A673 (cell line): ENCODE measurements at regions not wholly inside any gene's neighbourhood (a gene's known extent, or its start where the extent isn't known, plus 50 kb on each side); places are given as distances from the start of the nearest gene placed in this dataset.

ENCODE experiments used
- BruUV-seq: library from RNA; stranded (reverse); fragments of 400-500 nt; replicated peaks from 2 replicates; lab custom pipeline; 2021; lab: Mats Ljungman, UMichigan
- CTCF ChIA-PET: fragments of 300-600 bp; sonication (Branson Sonifier 250); formaldehyde crosslinking; loops from one replicate; lab custom pipeline; 2022; ENCODE audit warnings: antibody characterized with exemption; lab: Charles Lee
- POLR2A ChIA-PET: fragments of 300-600 bp; sonication (Branson Sonifier 250); formaldehyde crosslinking; loops from one replicate; lab custom pipeline; 2022; ENCODE audit warnings: antibody characterized with exemption; ENCODE audit not compliant: low non-redundant PET; lab: Charles Lee
- DNase-seq: peaks from one replicate; pipeline ENCODE4 v3.0.0-alpha.2; 2015; ENCODE audit warnings: low spot score
- H3K27ac ChIP-seq: fragments of 200-600 bp; sonication (generic); 2 replicates; pipeline ENCODE4 v1.5.1; 2016; ENCODE audit warnings: mixed run types, low read depth, mild to moderate bottlenecking, mixed read lengths, antibody characterized with exemption, low read length; ENCODE audit not compliant: poor library complexity, severe bottlenecking
- H3K27me3 ChIP-seq: fragments of 200-600 bp; sonication (generic); replicated peaks from 2 replicates; pipeline ENCODE4 v1.6.1; 2017; ENCODE audit warnings: mixed run types, low read depth, mild to moderate bottlenecking, mixed read lengths, antibody characterized with exemption, low read length; ENCODE audit not compliant: insufficient read depth, poor library complexity
- H3K36me3 ChIP-seq: fragments of 200-600 bp; sonication (generic); 2 replicates; pipeline ENCODE4 v1.6.1; 2016; ENCODE audit warnings: mixed run types, mild to moderate bottlenecking, mixed read lengths, antibody characterized with exemption, low read length; ENCODE audit not compliant: insufficient read depth, poor library complexity, severe bottlenecking
- H3K4me1 ChIP-seq: fragments of 200-600 bp; sonication (generic); 2 replicates; pipeline ENCODE4 v1.6.1; 2017; ENCODE audit warnings: mixed run types, mild to moderate bottlenecking, mixed read lengths, antibody characterized with exemption, low read length; ENCODE audit not compliant: insufficient read depth, poor library complexity, severe bottlenecking
- H3K4me3 ChIP-seq: fragments of 200-600 bp; sonication (generic); 2 replicates; pipeline ENCODE4 v1.5.1; 2016; ENCODE audit warnings: low read depth, mixed run types, mild to moderate bottlenecking, mixed read lengths, low read length; ENCODE audit not compliant: poor library complexity, severe bottlenecking
- H3K9me3 ChIP-seq: fragments of 200-600 bp; sonication (generic); 2 replicates; pipeline ENCODE4 v1.6.1; 2016; ENCODE audit warnings: mixed run types, low read depth, mild to moderate bottlenecking, mixed read lengths, antibody characterized with exemption, low read length; ENCODE audit not compliant: poor library complexity, severe bottlenecking
- CTCF ChIP-seq: fragments of 300-800, 200-600 bp; sonication (generic); conservative IDR thresholded peaks from 2 replicates; pipeline ENCODE4 v1.5.1; 2017; ENCODE audit warnings: low read depth, mild to moderate bottlenecking, antibody characterized with exemption, low read length, moderate library complexity, mixed read lengths
- EZH2 ChIP-seq: fragments of 200-600 bp; sonication (generic); IDR thresholded peaks from 2 replicates; pipeline ENCODE4 v1.6.1; 2017; ENCODE audit warnings: borderline replicate concordance, low read depth, mild to moderate bottlenecking, mixed read lengths, antibody characterized with exemption, low read length; ENCODE audit not compliant: poor library complexity, severe bottlenecking
- intact Hi-C: fragments of 100-400 bp; cut with micrococcal nuclease; formaldehyde crosslinking; loops from one replicate; pipeline ENCODE4 v1.10.0; 2022; ENCODE audit not compliant: unreplicated experiment

GRCh38 chr2:5921081-5921642 is 229.0 kb downstream of the SOX11 start:
- no peak for TF ChIP-seq CTCF
- no peak for TF ChIP-seq EZH2
- POLR2A ChIA-PET: no interaction called here
- Histone ChIP-seq H3K4me1 (no peaks in the 10 kb centered on the region), H3K9me3 (peaks cover 17% of the 10 kb centered on the region), H3K4me3 (no peak overlapping the region), H3K27ac (no peak overlapping the region), H3K27me3 (no peaks in the 10 kb centered on the region), H3K36me3 (no peaks in the 10 kb centered on the region)
- intact Hi-C loops: no loop called here
- no peak for DNase-seq
- no TSS peak for BruUV-seq
- CTCF ChIA-PET: no interaction called here

- no TSS peak for BruUV-seq
- ChIA-PET CTCF (no interaction called here), POLR2A (no interaction called here)
- no peak for TF ChIP-seq EZH2
- TF ChIP-seq CTCF: no peak
- no peaks in the 10 kb centered on the region for H3K36me3 ChIP-seq
- no peak overlapping the region for H3K27ac ChIP-seq
- H3K4me3 ChIP-seq: no peak overlapping the region
- no peaks in the 10 kb centered on the region for H3K4me1 ChIP-seq
- intact Hi-C loops: no loop called here
- DNase-seq: no peak
- H3K9me3 ChIP-seq: peaks cover 3% of the 10 kb centered on the region
- no peaks in the 10 kb centered on the region for H3K27me3 ChIP-seq
Observed at GRCh38 chr2:5923957-5924945, 232.1 kb downstream of the SOX11 start.

GRCh38 chr2:5925604-5926003 is 233.4 kb downstream of the SOX11 start:
- H3K4me3 ChIP-seq: no peak overlapping the region
- H3K27me3 ChIP-seq: no peaks in the 10 kb centered on the region
- DNase-seq: no peak
- H3K27ac ChIP-seq: no peak overlapping the region
- no peaks in the 10 kb centered on the region for H3K36me3 ChIP-seq
- no peaks in the 10 kb centered on the region for H3K9me3 ChIP-seq
- TF ChIP-seq EZH2: no peak
- no peak for TF ChIP-seq CTCF
- ChIA-PET CTCF (no interaction called here), POLR2A (no interaction called here)
- intact Hi-C loops: no loop called here
- BruUV-seq: no TSS peak
- H3K4me1 ChIP-seq: no peaks in the 10 kb centered on the region
